ENCODE measurements at regions not wholly inside any gene's neighbourhood (a gene's known extent, or its start where the extent isn't known, plus 50 kb on each side); places are given as distances from the start of the nearest gene placed in this dataset.

- Histone ChIP-seq H3K9me3 (ENCODE audit: severe bottlenecking) (no peaks in the 10 kb centered on the region), H3K4me3 (ENCODE audit: severe bottlenecking) (no peak overlapping the region), H3K27me3 (ENCODE audit: insufficient read depth, poor library complexity, severe bottlenecking) (no peaks in the 10 kb centered on the region), H3K27ac (ENCODE audit: poor library complexity, severe bottlenecking) (no peak overlapping the region), H3K36me3 (ENCODE audit: low read depth) (no peaks in the 10 kb centered on the region), H3K4me1 (ENCODE audit: insufficient read depth, poor library complexity, severe bottlenecking) (no peaks in the 10 kb centered on the region)
- TF ChIP-seq CTCF (IDR thresholded peaks at IDR 0.05; ENCODE audit: poor library complexity, severe bottlenecking), result peak; percentile 87
- ATAC-seq (ENCODE audit: low read depth) (no peak), DNase-seq (ENCODE audit: low spot score) (no peak)
Measured at GRCh38 chr9:80175286-80176150, 603.8 kb downstream of the TLE4 start.

- TF ChIP-seq CTCF (IDR thresholded peaks at IDR 0.05; ENCODE audit: poor library complexity, severe bottlenecking), result no peak
- H3K4me3 ChIP-seq (ENCODE audit: severe bottlenecking), result no peak overlapping the region
- DNase-seq (ENCODE audit: low spot score) (no peak), ATAC-seq (ENCODE audit: low read depth) (no peak)
- no peak overlapping the region for H3K27ac ChIP-seq (ENCODE audit: poor library complexity, severe bottlenecking)
- H3K4me1 ChIP-seq (ENCODE audit: insufficient read depth, poor library complexity, severe bottlenecking), result no peaks in the 10 kb centered on the region
- no peaks in the 10 kb centered on the region for H3K27me3 ChIP-seq (ENCODE audit: insufficient read depth, poor library complexity, severe bottlenecking)
- H3K36me3 ChIP-seq (ENCODE audit: low read depth), result no peaks in the 10 kb centered on the region
- H3K9me3 ChIP-seq (ENCODE audit: severe bottlenecking), result no peaks in the 10 kb centered on the region
Measured at GRCh38 chr9:80163889-80164288, 592.1 kb downstream of the TLE4 start.

- TF ChIP-seq CTCF (IDR thresholded peaks at IDR 0.05; ENCODE audit: poor library complexity, severe bottlenecking), result no peak
- H3K27ac ChIP-seq (ENCODE audit: poor library complexity, severe bottlenecking), result no peak overlapping the region
- DNase-seq (ENCODE audit: low spot score), result no peak
- H3K36me3 ChIP-seq (ENCODE audit: low read depth), result no peaks in the 10 kb centered on the region
- no peaks in the 10 kb centered on the region for H3K9me3 ChIP-seq (ENCODE audit: severe bottlenecking)
- no peak for ATAC-seq (ENCODE audit: low read depth)
- H3K4me1 ChIP-seq (ENCODE audit: insufficient read depth, poor library complexity, severe bottlenecking), result no peaks in the 10 kb centered on the region
- H3K4me3 ChIP-seq (ENCODE audit: severe bottlenecking), result no peak overlapping the region
- no peaks in the 10 kb centered on the region for H3K27me3 ChIP-seq (ENCODE audit: insufficient read depth, poor library complexity, severe bottlenecking)
Measured at GRCh38 chr9:80158554-80159170, 586.9 kb downstream of the TLE4 start.

GRCh38 chr9:80158131-80158530 lies 586.4 kb downstream of the TLE4 start:
- TF ChIP-seq CTCF (IDR thresholded peaks at IDR 0.05; ENCODE audit: poor library complexity, severe bottlenecking), result no peak
- H3K27me3 ChIP-seq (ENCODE audit: insufficient read depth, poor library complexity, severe bottlenecking), result no peaks in the 10 kb centered on the region
- H3K4me3 ChIP-seq (ENCODE audit: severe bottlenecking), result no peak overlapping the region
- no peak for ATAC-seq (ENCODE audit: low read depth)
- H3K4me1 ChIP-seq (ENCODE audit: insufficient read depth, poor library complexity, severe bottlenecking), result no peaks in the 10 kb centered on the region
- no peaks in the 10 kb centered on the region for H3K9me3 ChIP-seq (ENCODE audit: severe bottlenecking)
- DNase-seq (ENCODE audit: low spot score), result no peak
- H3K27ac ChIP-seq (ENCODE audit: poor library complexity, severe bottlenecking), result no peak overlapping the region
- H3K36me3 ChIP-seq (ENCODE audit: low read depth), result no peaks in the 10 kb centered on the region

- no peak for DNase-seq (ENCODE audit: low spot score)
- Histone ChIP-seq H3K27ac (ENCODE audit: poor library complexity, severe bottlenecking) (no peak overlapping the region), H3K9me3 (ENCODE audit: severe bottlenecking) (no peaks in the 10 kb centered on the region), H3K4me1 (ENCODE audit: insufficient read depth, poor library complexity, severe bottlenecking) (no peaks in the 10 kb centered on the region), H3K36me3 (ENCODE audit: low read depth) (no peaks in the 10 kb centered on the region), H3K4me3 (ENCODE audit: severe bottlenecking) (no peak overlapping the region), H3K27me3 (ENCODE audit: insufficient read depth, poor library complexity, severe bottlenecking) (no peaks in the 10 kb centered on the region)
- no peak for ATAC-seq (ENCODE audit: low read depth)
- no peak for TF ChIP-seq CTCF (IDR thresholded peaks at IDR 0.05; ENCODE audit: poor library complexity, severe bottlenecking)
Measured at GRCh38 chr9:80157561-80157983, 585.8 kb downstream of the TLE4 start.

All from RWPE2 (cell line).